ENCODE measurements at regions not wholly inside any gene's neighbourhood (a gene's known extent, or its start where the extent isn't known, plus 50 kb on each side); places are given as distances from the start of the nearest gene placed in this dataset.
"Not testable (repeated sequence)": the region's sequence is repeated elsewhere in the genome, so short reads cannot be mapped to it uniquely, and the experiment has no call there.

DNA sequence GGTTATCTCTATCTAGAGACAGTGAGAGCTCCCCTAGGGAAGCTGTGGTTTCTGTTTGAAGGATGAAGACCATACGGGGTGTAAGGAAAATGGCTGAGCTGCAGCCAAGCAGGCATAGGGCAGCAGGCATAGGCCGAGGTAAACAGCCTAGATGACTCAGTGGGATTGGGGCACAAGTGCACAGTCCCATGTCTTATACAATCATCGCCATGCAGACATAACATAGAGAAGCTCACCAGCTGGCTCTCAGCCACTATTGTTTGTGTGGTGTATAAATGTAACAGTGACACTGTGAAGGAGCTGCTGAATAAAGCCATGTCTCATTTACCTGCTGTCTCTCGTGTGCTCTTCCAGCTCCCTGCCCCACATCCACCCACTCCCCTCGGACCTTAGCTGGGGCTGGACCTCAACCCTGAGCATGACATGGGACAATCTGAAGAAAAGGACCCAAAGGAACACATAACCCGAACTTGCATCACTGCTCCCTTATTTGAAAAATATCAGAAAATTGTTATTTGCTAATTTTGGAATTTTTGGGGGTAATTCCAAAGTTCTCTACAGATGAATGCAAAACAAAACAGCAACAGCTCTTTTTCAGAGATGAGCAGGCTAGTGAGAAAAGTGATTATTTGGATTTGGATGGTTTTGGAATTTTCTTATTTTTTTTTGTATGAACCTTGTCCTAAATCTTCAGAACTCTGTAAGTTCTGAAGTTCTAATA is 582.7 kb downstream of the REEP3 start:
- DNase-seq (ENCODE audit: low read depth in 2 of 2, low spot score in 1 of 2) = no peak

- no peak for DNase-seq (ENCODE audit: low read depth in 2 of 2, low spot score in 1 of 2)
Measured at GRCh38 chr10:64109926-64110495, 588.8 kb downstream of the REEP3 start.

DNA sequence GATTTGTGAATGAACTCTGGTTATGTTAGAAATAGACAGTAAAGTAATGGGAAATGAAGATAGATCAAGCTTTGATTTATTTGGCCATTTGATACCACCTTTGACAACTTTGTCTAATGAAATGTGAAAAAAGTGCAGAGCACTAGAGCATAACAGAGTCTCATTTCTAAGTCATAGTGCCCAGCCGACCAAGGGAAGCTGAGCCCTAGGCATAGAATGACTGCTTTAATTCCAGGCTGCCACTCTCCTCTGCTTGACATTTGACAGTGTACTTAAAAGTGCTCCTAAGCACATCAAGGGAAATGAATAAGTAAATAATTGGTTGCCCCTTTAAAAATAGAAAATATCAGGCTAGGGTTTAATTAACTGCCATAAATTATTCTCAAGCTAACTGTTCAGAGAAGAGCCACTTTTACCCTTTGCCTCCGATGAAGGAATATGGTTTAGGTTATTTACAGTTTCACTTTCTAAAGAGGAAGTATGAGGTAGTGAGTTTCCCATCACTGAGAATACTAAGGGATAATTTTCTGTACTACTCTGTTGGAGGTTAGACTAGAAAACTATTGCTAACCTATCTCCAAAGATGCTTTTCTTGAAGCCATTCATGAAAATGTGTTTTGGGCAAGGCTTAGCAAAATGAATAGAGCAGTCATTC is 591.6 kb downstream of the REEP3 start:
- no peak for DNase-seq (ENCODE audit: low read depth in 2 of 2, low spot score in 1 of 2)

DNA sequence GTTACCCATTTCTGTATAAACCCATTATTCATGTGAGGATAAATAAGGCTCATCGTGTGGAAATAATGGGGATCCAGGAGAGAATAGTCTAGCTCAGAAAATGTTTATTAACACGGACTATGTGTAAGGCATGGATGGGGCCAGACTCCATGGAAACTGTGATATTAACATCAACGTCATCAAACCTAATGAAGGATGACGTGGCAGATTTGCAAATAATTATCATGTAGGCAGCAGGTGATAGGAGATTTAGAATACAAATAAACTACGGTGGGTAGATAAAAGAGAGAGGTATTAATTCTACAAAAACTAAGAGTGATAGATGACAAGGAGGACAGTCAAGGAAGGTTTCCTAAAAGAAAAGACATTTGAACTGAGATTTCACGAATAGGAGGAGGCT is 592.2 kb downstream of the REEP3 start:
- DNase-seq (ENCODE audit: low read depth in 2 of 2, low spot score in 1 of 2) = no peak

GRCh38 chr10:64113792-64114191 is 592.6 kb downstream of the REEP3 start:
- no peak for DNase-seq (ENCODE audit: low read depth in 2 of 2, low spot score in 1 of 2)

GRCh38 chr10:64115471-64115870 is 594.3 kb downstream of the REEP3 start:
- DNase-seq (ENCODE audit: low read depth in 2 of 2, low spot score in 1 of 2) = no peak

GRCh38 chr10:64115908-64116643 is 594.9 kb downstream of the REEP3 start:
- DNase-seq (ENCODE audit: low read depth in 2 of 2, low spot score in 1 of 2) = no peak

- no peak for DNase-seq (ENCODE audit: low read depth in 2 of 2, low spot score in 1 of 2)
Measured at GRCh38 chr10:64116707-64117106, 595.5 kb downstream of the REEP3 start.

DNA sequence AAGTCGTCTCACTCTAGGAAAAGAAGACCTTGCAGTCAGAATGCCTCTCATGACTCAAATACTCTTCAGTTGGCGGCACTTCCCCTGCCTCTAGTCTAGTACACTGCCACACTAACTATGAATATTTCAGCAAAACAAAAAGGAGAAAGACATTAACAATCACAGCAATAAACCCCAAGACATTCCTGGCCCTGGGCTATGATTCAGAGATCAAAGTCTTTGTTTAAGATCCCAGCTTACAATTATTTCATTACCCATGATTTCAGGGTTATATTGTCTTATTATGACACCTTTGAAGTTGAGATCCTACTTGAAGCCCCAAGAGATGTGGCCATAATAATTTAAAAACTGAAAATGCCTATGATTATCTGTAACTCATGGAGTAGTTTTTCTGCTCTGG is 597.5 kb downstream of the REEP3 start:
- no peak for DNase-seq (ENCODE audit: low read depth in 2 of 2, low spot score in 1 of 2)

GRCh38 chr10:64120301-64120980 is 599.2 kb downstream of the REEP3 start:
- DNase-seq (ENCODE audit: low read depth in 2 of 2, low spot score in 1 of 2) = not testable (repeated sequence)

- no peak for DNase-seq (ENCODE audit: low read depth in 2 of 2, low spot score in 1 of 2)
Measured at GRCh38 chr10:64130152-64130551, 609.0 kb downstream of the REEP3 start.

DNA sequence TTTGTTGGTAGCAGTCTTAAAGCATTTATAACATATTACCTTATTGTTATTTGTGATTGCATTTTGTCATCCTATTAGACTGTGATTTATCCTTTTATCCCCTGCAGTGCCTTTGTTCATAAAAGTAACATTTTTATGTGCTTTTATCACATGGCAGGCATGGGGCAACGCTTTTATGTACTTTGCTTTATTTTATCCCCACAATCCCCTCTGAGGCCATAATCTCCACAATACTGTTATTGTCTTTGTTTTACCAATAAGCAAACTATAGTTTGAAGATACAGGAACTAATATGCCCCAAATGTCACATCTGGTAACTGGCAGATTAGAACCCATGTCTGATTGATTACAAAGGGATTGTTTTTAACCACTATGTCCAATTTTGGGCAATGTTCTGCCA is 613.5 kb downstream of the REEP3 start:
- DNase-seq (ENCODE audit: low read depth in 2 of 2, low spot score in 1 of 2) = no peak

DNA sequence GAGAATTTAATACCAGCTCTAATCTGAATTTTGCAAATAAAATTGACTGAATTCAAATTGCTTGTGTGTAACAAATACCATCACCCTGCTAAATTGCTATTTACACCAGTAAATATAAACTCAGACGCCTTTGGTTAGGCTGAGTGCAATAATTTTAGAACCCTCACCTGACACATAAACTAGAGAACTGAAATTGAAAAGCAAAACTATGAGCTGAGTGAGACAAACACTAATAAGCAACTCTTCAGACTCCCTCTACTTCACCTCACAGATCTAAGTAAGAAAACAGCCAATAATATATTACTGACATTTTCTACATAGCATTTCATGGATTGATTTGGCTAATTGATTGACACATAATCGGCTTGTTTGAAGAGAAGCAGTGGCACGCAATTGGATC is 621.2 kb downstream of the REEP3 start:
- DNase-seq (ENCODE audit: low read depth in 2 of 2, low spot score in 1 of 2) = no peak

DNA sequence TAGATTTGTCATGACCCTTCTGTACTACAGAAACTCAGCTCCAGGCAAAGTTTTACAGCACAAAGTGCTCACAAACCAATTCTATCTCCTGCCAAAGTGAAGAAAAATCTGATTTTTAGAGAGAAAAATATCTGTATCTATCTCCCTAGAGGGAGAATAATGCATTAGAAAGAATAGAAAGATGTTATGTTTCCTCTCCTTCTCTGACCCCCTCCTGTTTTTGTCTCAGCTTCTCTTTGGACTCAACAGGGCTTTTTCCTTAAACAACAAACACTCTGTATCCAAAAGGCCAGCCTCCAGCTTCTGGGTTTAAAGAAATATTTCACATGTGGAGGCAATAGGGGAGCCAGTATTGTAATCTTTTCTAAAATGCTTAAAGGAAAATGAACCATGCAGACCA is 627.4 kb downstream of the REEP3 start:
- DNase-seq (ENCODE audit: low read depth in 2 of 2, low spot score in 1 of 2) = no peak

DNA sequence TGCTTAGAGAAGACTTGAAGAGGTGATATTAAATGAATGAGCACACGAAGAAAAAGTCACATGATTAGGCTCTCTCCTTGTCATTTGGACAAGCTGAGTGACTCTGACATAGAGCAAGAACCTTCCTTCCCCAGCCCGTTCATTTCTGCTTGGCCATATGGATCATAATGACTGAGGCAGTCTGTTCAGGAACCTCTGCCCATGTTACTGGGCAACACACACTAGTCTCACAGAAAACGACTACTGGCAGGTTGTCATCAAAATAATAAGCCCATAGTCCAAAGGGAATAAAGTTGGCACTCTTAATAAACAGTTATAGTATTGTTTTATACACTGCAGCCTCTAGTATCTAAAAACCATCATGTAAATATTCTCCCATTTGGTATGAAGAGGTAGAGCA is 635.0 kb downstream of the REEP3 start:
- DNase-seq (ENCODE audit: low read depth in 2 of 2, low spot score in 1 of 2) = no peak

DNA sequence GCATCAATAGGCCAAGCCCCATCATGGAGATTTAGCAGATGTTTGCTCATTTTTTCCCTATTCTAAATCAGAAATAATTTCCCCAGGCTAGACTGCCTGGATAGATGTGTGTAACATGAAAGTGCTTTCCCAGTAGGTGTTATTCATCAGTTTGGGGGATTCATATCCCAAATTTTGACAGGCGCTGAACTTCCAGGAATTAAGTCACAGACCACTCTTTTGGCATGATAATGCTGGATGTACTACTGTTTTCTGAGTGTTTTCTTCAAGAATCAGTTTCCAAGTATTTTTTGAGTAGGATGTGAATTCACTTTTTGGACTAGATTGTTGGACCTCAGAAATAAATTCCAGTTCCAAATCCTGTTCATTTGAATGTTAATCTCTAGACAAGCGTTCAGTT is 637.4 kb downstream of the REEP3 start:
- DNase-seq (ENCODE audit: low read depth in 2 of 2, low spot score in 1 of 2) = no peak

DNA sequence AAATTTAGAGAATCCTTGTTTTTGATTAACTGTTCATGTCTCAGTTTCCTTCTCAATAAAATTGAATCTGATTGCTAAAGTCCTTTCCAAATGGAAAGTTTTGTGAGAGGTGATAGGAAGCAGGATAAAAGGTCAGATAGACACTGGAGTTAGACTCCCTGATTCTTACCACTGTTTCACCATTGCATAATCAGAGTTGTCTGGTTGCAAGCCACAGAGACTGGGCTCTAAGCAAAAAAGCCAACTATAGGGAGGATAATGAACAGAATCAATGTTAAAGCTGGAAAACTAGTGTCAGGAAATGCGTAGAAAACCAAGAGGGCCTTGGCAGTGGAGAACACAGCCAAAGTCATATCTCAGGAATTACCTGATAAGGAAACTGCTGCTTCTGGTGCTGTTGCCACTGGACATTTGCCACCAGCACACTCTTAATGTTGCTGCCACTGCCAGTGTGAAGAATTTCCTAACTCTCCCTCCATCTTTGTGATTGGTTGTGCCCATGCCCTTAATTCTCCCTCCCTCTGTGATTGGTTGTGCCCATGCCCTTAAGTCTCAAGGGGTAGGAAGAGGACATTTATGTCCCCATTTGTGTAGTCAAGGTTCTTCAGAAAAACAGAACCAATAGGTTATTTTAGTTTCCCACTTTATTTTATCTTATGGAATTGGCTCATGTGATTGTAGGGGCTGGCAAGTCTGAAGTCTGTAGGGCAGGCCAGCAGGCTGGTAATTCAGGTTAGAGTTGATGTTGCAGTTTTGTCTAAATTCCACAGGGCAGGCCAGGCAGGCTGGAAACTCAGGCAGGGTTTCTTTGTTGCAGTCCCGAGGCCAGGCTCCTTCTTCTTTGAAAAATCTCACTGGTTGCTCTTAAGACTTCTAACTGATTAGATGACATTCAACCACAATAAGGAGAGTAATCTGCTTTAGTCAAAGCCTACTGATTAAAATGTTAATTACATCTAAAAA is 639.0 kb downstream of the REEP3 start:
- DNase-seq (ENCODE audit: low read depth in 2 of 2, low spot score in 1 of 2) = no peak

- no peak for DNase-seq (ENCODE audit: low read depth in 2 of 2, low spot score in 1 of 2)
Measured at GRCh38 chr10:64170791-64171190, 649.6 kb downstream of the REEP3 start.

DNA sequence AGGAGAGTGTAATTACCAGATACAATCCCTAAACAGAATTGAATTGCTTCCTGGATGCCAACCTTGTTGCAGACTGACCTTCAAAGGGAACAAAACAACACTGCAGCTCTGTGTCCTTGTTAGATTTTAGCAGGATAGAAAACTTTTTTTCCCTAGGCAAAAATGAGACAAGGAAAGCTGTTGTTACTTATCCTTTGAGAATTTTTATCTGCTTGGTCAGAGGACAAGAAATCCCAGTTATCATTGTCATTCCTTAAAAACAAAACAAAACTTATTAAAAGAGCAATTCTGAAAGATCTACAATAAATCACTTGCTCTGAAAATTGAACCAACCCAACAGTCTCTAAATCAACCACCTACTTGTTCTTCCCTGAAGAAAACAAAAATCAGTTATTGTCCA is 652.6 kb downstream of the REEP3 start:
- DNase-seq (ENCODE audit: low read depth in 2 of 2, low spot score in 1 of 2) = no peak

DNA sequence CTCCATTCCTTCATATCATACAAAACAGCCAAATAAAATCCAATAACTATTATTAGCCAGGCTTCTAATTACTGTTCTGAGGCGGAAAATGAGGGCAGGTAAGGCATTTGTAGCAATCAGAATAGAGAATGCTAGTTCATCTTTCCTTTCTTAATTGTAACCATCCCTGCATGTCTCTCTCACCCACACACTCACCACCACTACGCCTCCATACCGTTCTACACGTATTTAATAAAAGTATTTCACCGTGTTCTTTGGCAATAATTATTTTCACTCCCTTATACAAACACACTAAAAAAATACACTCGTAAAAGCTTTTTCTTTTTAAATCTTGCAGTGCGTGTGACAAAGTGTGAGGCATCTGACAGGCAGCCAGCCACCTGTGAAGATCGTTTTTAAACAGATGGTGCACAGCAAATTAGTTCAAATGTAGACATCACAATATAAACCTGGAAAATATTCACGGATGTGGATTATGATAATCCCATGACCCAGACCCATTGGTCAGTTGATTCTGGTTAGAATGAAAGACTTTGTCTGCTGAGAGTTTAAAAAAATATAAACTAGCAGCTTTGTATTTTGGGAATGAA is 653.6 kb downstream of the REEP3 start:
- no peak for DNase-seq (ENCODE audit: low read depth in 2 of 2, low spot score in 1 of 2)

All from stimulated activated CD8-positive, alpha-beta memory T cell treated with anti-CD3 and anti-CD28 coated beads, Interleukin-4, amount 100 ng/mL, for 1 hour (primary cell).